ENCODE measurements at regions not wholly inside any gene's neighbourhood (a gene's known extent, or its start where the extent isn't known, plus 50 kb on each side); places are given as distances from the start of the nearest gene placed in this dataset.
A peak's percentile ranks its signal among the peaks of the same experiment; 100 is the strongest.

DNA sequence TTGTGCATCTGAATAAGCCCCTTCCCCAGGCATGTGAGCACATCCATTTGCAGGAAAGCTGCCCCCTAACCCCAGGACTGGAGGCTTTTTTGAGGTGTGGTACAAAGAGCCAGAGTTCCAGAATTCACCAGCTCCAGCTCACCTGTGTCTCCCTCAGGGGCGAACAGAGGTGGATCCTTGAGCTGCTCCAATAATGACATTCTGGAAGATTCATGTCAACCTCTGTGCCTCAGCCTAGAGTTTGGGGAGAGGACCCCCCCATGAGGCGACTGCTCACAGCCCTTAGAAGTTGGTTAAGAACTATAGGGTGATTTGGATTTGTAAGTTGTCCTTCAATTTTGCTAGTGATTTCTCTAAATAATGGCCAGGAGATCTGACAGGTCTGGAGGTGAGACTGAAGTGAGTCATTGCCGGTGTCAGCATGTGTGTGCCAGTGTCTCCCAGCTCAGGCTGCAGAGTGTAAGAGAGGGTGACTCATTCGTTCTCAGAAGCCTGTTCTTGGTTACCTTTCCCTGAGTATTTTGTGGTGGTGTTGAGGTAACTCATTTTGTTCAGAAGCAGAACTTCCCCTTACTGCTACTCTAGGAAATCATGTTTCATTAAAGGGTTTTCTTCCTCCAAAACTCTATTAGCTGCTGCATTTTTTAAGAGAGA lies 136.9 kb upstream of the TOPAZ1 start (continued):
- TF ChIP-seq, protein P1, sequence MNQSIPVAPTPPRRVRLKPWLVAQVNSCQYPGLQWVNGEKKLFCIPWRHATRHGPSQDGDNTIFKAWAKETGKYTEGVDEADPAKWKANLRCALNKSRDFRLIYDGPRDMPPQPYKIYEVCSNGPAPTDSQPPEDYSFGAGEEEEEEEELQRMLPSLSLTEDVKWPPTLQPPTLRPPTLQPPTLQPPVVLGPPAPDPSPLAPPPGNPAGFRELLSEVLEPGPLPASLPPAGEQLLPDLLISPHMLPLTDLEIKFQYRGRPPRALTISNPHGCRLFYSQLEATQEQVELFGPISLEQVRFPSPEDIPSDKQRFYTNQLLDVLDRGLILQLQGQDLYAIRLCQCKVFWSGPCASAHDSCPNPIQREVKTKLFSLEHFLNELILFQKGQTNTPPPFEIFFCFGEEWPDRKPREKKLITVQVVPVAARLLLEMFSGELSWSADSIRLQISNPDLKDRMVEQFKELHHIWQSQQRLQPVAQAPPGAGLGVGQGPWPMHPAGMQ (IDR thresholded peaks at IDR 0.05; ENCODE audit: borderline replicate concordance), result no peak
- TF ChIP-seq JUND (IDR thresholded peaks at IDR 0.05; ENCODE audit: low read depth, low read length) (peak; percentile 35; the same call in 1 of the 2 replicates), MXI1 (IDR thresholded peaks at IDR 0.05; ENCODE audit: low read depth, low read length) (no peak), DPF2 (IDR thresholded peaks at IDR 0.05) (0 out of 2 replicates have a peak, but pooled peaks have one; percentile 27), JUNB (IDR thresholded peaks at IDR 0.05) (peak; percentile 73), EP300 (IDR thresholded peaks at IDR 0.05; ENCODE audit: borderline replicate concordance in 1 of 2, control insufficient read depth in 1 of 2, low read depth in 2 of 2, low read length in 2 of 2) (peak in 1 of 2 experiments; percentile 49; a peak in 1 of 4 replicates), ATF7 (IDR thresholded peaks at IDR 0.05; ENCODE audit: low read depth) (peak; percentile 70), BHLHE40 (IDR thresholded peaks at IDR 0.05; ENCODE audit: borderline replicate concordance in 1 of 2, low read depth in 2 of 2, low read length in 1 of 2) (peak in 1 of 2 experiments; percentile 56; a peak in 1 of 4 replicates), CREB1 (IDR thresholded peaks at IDR 0.05; ENCODE audit: low read depth) (0 out of 2 replicates have a peak, but pooled peaks have one; percentile 42), SMARCA5 (IDR thresholded peaks at IDR 0.05) (0 out of 2 replicates have a peak, but pooled peaks have one; percentile 21), NFIC (IDR thresholded peaks at IDR 0.05; ENCODE audit: low read depth, low read length) (peak; percentile 41; the same call in 1 of the 2 replicates), NR2F1 (conservative IDR thresholded peaks at IDR 0.05) (peak; percentile 66), CHD4 (IDR thresholded peaks at IDR 0.05) (no peak), YY1 (IDR thresholded peaks at IDR 0.05; ENCODE audit: low read depth, low read length) (no peak), MTA2 (IDR thresholded peaks at IDR 0.05; ENCODE audit: low read depth) (peak; percentile 40; the same call in 1 of the 2 replicates)
- TF ChIP-seq, protein P2, sequence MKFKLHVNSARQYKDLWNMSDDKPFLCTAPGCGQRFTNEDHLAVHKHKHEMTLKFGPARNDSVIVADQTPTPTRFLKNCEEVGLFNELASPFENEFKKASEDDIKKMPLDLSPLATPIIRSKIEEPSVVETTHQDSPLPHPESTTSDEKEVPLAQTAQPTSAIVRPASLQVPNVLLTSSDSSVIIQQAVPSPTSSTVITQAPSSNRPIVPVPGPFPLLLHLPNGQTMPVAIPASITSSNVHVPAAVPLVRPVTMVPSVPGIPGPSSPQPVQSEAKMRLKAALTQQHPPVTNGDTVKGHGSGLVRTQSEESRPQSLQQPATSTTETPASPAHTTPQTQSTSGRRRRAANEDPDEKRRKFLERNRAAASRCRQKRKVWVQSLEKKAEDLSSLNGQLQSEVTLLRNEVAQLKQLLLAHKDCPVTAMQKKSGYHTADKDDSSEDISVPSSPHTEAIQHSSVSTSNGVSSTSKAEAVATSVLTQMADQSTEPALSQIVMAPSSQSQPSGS (IDR thresholded peaks at IDR 0.05; ENCODE audit: low read length), result peak; percentile 69
- TF ChIP-seq, protein P3, sequence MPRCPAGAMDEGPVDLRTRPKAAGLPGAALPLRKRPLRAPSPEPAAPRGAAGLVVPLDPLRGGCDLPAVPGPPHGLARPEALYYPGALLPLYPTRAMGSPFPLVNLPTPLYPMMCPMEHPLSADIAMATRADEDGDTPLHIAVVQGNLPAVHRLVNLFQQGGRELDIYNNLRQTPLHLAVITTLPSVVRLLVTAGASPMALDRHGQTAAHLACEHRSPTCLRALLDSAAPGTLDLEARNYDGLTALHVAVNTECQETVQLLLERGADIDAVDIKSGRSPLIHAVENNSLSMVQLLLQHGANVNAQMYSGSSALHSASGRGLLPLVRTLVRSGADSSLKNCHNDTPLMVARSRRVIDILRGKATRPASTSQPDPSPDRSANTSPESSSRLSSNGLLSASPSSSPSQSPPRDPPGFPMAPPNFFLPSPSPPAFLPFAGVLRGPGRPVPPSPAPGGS (IDR thresholded peaks at IDR 0.05; ENCODE audit: borderline replicate concordance, insufficient read depth, low read depth, low read length, poor library complexity, severe bottlenecking), result peak; percentile 60
